GM21526 (cell line): ENCODE measurements at regions not wholly inside any gene's neighbourhood (a gene's known extent, or its start where the extent isn't known, plus 50 kb on each side); places are given as distances from the start of the nearest gene placed in this dataset.

Experiments used
- ATAC-seq: cut with Tn5 transposase; IDR thresholded peaks from one replicate; pipeline ENCODE4 v1.9.1; 2021; ENCODE audit warnings: moderate library complexity; ENCODE audit not compliant: unreplicated experiment, low FRiP score

GRCh38 chr4:181702864-181703495 is 540.2 kb upstream of the TENM3 start:
- ATAC-seq = no peak

- no peak for ATAC-seq
Observed at GRCh38 chr4:181710143-181710542, 533.1 kb upstream of the TENM3 start.

DNA sequence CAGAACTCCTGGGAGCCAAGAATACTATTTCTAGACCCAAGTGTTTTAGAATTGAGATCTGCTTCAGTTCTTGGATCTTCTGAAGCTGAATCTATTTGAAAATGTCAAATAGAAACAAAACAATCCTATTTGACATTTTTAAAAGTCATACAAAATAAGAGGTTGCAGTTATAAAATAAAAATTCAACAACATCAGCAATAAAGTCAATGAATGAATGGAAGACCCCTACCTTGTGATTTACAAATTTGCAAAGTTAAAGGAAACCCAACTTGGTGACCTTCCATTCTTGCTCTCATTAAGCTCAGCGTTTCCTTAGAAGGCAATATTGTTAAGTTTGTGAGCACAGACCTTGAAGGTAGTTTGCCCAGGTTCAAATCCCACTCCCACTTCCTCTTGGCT is 531.8 kb upstream of the TENM3 start:
- no peak for ATAC-seq

GRCh38 chr4:181728305-181728966 is 514.8 kb upstream of the TENM3 start:
- no peak for ATAC-seq

DNA sequence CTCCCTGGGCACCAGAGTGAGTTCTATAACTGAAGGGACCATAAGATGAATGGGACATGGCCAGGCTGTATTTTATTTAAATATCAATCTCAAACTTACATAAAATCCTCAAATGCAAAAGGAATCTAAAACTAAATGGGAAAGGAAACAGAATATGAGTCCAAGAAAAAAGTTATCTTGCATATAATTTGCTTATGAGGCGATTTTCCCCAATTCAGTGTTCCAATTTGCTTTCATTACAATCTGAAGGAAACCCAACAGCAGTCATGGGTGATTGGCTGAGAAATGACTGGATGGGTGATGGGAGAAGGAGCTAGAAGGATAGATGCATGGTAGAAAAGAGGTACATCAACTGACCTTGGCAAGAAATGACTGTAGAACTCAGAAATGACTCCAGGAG is 511.3 kb upstream of the TENM3 start:
- ATAC-seq = no peak

- ATAC-seq = no peak
Observed at GRCh38 chr4:181737744-181738143, 505.5 kb upstream of the TENM3 start.

DNA sequence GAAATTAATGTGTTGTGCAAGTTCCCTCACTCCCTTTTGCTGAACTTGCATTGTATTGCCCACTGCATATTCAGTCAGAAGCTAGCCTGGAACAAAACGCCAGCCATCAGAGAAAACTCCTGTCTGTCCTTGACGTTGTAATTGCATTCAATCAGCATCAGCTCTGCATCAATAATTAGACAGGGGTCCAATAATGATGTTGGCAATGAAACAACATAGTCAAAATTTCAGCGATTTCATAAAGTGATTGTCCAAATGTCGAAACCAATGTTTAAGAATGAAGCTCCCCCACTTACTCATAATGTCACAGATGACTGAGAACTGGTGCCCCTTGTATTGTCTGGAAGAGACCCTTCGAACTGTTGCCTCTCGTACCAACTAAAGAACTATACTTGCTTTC is 504.2 kb upstream of the TENM3 start:
- no peak for ATAC-seq

DNA sequence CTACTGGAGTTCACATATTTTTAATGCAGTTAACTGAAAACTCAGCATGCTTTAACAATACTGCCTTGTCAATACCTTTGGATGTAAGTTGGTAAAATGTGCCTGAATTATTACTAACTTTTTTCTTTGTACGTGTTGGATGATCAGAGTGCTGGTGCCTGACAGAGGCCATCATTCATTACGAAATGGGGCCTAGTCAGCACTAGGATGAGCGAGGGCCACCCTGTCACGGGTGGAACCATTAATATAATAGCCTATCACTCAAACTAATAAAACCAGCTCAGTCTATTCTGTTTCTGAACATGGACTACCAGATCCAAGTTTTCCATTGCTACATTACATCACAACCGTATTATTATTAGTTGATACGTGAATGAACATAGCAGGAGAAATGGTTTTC is 501.7 kb upstream of the TENM3 start:
- no peak for ATAC-seq

GRCh38 chr4:181745933-181746625 is 497.1 kb upstream of the TENM3 start:
- ATAC-seq = no peak

DNA sequence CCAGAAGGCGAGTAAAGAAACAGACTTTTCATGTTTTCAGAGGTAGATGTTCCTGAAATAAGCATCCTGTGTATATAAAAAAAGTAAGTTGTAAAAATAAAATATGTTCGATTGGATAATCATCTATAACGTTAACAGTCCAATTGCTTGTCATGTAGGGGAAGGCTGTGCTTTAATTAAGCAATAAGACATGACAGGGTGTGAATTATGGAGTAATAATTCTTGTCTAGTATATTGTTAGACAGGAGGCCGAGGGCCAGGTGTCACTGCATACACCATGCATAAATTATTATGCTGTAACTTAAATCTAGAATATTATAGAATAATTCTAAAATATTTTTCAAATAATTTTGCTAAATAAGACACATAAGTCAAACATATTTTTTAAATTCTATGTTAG is 494.6 kb upstream of the TENM3 start:
- no peak for ATAC-seq

DNA sequence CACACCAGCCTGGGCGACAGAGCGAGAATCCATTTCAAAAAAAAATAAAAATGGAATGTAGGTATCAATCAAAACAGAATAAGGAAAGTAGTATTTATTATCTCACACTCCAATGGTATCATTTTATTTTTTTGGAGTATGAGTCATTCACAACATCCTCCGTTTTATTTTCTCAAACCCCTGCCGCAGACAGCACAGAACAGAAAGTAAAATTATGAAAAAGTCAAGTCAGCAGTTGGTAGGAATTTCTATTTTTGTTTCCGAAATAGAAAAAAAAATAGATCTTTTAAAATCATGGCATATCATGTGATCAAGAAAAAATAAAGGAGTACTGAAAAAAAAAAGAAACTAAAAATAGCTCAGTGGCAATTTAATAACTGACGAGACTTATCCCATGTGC is 490.7 kb upstream of the TENM3 start:
- ATAC-seq = no peak

DNA sequence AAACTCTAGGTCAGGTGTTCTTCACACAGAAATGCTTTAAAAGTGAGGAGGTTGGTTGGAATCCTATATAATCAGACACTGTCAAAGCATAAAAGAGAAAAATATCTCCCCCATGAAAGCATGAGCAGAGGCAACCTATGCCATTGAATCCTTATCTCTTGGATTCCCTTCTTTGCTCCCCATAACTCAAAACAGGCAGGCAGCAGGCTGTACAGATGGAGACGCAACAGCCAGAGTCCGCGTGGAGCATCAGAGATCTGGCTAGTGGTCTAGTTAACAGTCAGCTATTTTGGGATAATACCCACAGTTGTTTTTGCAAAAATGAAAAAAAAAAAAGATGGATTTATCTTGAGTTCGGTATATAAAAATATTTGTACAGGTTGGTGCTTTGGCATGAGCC is 490.0 kb upstream of the TENM3 start:
- ATAC-seq = no peak

GRCh38 chr4:181755846-181756245 is 487.4 kb upstream of the TENM3 start:
- ATAC-seq = no peak

- ATAC-seq = no peak
Observed at GRCh38 chr4:181756451-181757095, 486.6 kb upstream of the TENM3 start.

- no peak for ATAC-seq
Observed at GRCh38 chr4:181757098-181757497, 486.1 kb upstream of the TENM3 start.

- no peak for ATAC-seq
Observed at GRCh38 chr4:181757910-181758660, 485.1 kb upstream of the TENM3 start.

- no peak for ATAC-seq
Observed at GRCh38 chr4:181760560-181760959, 482.6 kb upstream of the TENM3 start.

DNA sequence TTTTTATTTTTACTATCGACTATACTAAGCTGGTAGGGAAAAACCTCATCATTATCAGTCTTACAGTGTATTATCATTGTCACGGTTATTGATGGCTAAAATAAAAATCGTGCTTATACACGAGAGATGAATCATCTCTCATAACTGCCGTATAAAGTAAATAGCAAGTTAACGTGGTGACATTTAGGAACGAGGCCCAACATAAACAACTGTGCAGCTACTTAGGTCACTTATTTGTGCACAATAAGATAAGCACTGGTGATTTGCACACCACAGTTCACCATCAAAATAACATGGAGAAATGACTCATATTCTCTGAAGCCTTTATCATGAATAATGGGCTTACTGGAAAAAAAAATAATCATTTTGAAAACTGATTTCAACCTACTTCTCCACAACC is 482.0 kb upstream of the TENM3 start:
- ATAC-seq = no peak

DNA sequence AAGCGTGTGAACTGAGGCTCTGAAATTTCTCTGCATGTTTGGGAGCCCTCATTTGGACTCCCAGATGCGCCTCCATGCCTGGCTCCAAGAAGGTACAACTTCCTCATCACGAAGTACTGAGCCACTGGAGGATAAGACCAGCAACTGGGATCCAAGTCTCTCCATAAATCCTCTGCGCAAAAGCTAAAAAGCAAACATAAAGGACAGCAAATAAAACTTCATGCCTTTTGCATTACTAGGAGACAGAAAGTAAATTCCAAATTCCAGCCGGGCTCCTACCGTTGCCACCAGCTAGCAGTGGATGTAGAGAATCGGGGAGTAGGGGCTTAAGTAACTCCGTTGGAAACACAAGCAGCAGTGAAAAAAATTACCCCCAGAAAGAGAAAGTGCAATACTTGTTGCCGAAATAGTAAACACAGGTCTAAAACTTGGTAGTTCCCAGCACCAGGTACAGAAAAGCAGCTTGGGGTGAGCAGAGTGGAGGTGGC is 477.1 kb upstream of the TENM3 start:
- ATAC-seq = no peak

- ATAC-seq = no peak
Observed at GRCh38 chr4:181770971-181771370, 472.2 kb upstream of the TENM3 start.

- ATAC-seq = no peak
Observed at GRCh38 chr4:181775298-181775697, 467.9 kb upstream of the TENM3 start.
